Astrocyte (in vitro differentiated cells and primary cell): ENCODE measurements at regions not wholly inside any gene's neighbourhood (a gene's known extent, or its start where the extent isn't known, plus 50 kb on each side); places are given as distances from the start of the nearest gene placed in this dataset.

Experiments used
- EZH2 ChIP-seq: IDR thresholded peaks from 2 replicates; pipeline ENCODE4 v1.6.1; 2012; ENCODE audit warnings: mild to moderate bottlenecking, low read length, inconsistent platforms; ENCODE audit not compliant: insufficient read depth
- TF ChIP-seq, protein P1 (sequence below): IDR thresholded peaks from 2 replicates; pipeline ENCODE4 v1.5.1; 2011; ENCODE audit warnings: low read depth, mild to moderate bottlenecking, inconsistent platforms, low read length, moderate library complexity; ENCODE audit not compliant: insufficient read depth

DNA sequence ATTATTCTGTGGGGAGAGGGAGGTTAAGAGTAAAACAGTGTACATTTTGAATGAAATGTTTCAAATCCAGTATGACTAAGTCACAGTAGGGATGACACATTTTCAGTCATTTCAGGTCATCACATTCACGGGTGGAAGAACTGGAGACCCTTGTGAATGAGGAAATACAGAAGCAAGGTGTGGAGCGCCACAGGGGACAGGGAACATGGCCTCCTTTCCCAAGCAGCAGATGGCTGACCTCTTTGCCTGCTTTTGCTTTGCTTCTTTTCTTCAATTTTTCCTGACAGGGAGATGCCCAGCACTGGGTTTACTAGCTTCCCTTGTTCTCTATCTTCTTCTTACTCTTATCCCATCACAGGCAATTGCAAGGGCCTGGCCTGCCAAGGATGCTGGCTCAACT is 278.9 kb upstream of the DLGAP1 start:
- TF ChIP-seq, protein P1, sequence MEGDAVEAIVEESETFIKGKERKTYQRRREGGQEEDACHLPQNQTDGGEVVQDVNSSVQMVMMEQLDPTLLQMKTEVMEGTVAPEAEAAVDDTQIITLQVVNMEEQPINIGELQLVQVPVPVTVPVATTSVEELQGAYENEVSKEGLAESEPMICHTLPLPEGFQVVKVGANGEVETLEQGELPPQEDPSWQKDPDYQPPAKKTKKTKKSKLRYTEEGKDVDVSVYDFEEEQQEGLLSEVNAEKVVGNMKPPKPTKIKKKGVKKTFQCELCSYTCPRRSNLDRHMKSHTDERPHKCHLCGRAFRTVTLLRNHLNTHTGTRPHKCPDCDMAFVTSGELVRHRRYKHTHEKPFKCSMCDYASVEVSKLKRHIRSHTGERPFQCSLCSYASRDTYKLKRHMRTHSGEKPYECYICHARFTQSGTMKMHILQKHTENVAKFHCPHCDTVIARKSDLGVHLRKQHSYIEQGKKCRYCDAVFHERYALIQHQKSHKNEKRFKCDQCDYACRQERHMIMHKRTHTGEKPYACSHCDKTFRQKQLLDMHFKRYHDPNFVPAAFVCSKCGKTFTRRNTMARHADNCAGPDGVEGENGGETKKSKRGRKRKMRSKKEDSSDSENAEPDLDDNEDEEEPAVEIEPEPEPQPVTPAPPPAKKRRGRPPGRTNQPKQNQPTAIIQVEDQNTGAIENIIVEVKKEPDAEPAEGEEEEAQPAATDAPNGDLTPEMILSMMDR: no peak
- no peak for TF ChIP-seq EZH2
